Liver (tissue), 8 donors: ENCODE measurements at regions not wholly inside any gene's neighbourhood (a gene's known extent, or its start where the extent isn't known, plus 50 kb on each side); places are given as distances from the start of the nearest gene placed in this dataset.

Source experiments
- DNase-seq: peaks from one replicate; pipeline ENCODE4 v3.0.0-alpha.2; 2017; ENCODE audit warnings: low spot score
- H3K27ac ChIP-seq, 2 donors: one replicate each; pipeline ENCODE4 v1.7.0; 2013; ENCODE audit warnings: inconsistent platforms in 2 of 2, low read length in 2 of 2, control low read depth in 1 of 2, low read depth in 1 of 2, mild to moderate bottlenecking in 1 of 2
- H3K27me3 ChIP-seq, 4 donors: one replicate each; pipeline versions ENCODE4 v1.6.1 to v1.7.0; 2013; ENCODE audit warnings: low read length in 3 of 4, inconsistent platforms in 1 of 4, mild to moderate bottlenecking in 1 of 4, moderate library complexity in 1 of 4; ENCODE audit not compliant: control insufficient read depth in 4 of 4, insufficient read depth in 4 of 4
- H3K36me3 ChIP-seq, 4 donors: one replicate each; pipeline versions ENCODE4 v1.6.1 to v1.7.0; 2013; ENCODE audit warnings: low read length in 3 of 4, mild to moderate bottlenecking in 3 of 4, low read depth in 1 of 4, moderate library complexity in 1 of 4; ENCODE audit not compliant: control insufficient read depth in 4 of 4, insufficient read depth in 3 of 4
- H3K4me1 ChIP-seq, 4 donors: one replicate each; pipeline versions ENCODE4 v1.6.1 to v1.7.0; 2013; ENCODE audit warnings: low read length in 3 of 4, mild to moderate bottlenecking in 3 of 4, moderate library complexity in 1 of 4; ENCODE audit not compliant: control insufficient read depth in 4 of 4, insufficient read depth in 4 of 4
- H3K4me3 ChIP-seq, 3 donors: one replicate each; pipeline versions ENCODE4 v1.6.1 to v1.7.0; 2013; ENCODE audit warnings: low read length in 3 of 3, control low read depth in 1 of 3, low read depth in 1 of 3, mild to moderate bottlenecking in 1 of 3
- H3K9ac ChIP-seq, 2 donors: one replicate each; pipeline ENCODE4 v1.7.0; 2013; ENCODE audit warnings: low read length in 2 of 2, mild to moderate bottlenecking in 2 of 2, moderate library complexity in 2 of 2, control low read depth in 1 of 2, low read depth in 1 of 2
- H3K9me3 ChIP-seq, 4 donors: one replicate each; pipeline versions ENCODE4 v1.6.1 to v1.7.0; 2013; ENCODE audit warnings: low read length in 3 of 4; ENCODE audit not compliant: control insufficient read depth in 4 of 4
- ATF3 ChIP-seq: IDR thresholded peaks from 2 replicates; pipeline ENCODE4 v1.6.1; 2016; ENCODE audit warnings: antibody characterized with exemption
- CTCF ChIP-seq: fragments of 150-350 bp; IDR thresholded peaks from 2 replicates; pipeline ENCODE4 v1.5.1; 2017; ENCODE audit warnings: improper control_type of control experiment, low read depth, low read length; ENCODE audit not compliant: missing input control
- EGR1 ChIP-seq, 2 donors: IDR thresholded peaks; 2 replicates each; pipeline ENCODE4 v1.6.1; 2016 to 2018; ENCODE audit warnings: antibody characterized with exemption in 2 of 2, low read depth in 2 of 2
- FOXA2 ChIP-seq: IDR thresholded peaks from 2 replicates; pipeline ENCODE4 v1.6.1; 2016; ENCODE audit warnings: antibody characterized with exemption
- GABPA ChIP-seq, 2 donors: IDR thresholded peaks in 1 of 2; conservative IDR thresholded peaks in 1 of 2; 2 replicates each; pipeline ENCODE4 v1.6.1; 2016; ENCODE audit warnings: antibody characterized with exemption in 2 of 2, mild to moderate bottlenecking in 1 of 2, moderate library complexity in 1 of 2
- HNF4A ChIP-seq, 2 donors: conservative IDR thresholded peaks; 2 replicates each; pipeline ENCODE4 v1.6.1; 2016; ENCODE audit warnings: antibody characterized with exemption in 2 of 2, mild to moderate bottlenecking in 2 of 2
- HNF4G ChIP-seq: IDR thresholded peaks from 2 replicates; pipeline ENCODE4 v1.6.1; 2016; ENCODE audit warnings: antibody characterized with exemption
- NR2F2 ChIP-seq: IDR thresholded peaks from 2 replicates; pipeline ENCODE4 v1.6.1; 2016; ENCODE audit warnings: antibody characterized with exemption
- RAD21 ChIP-seq, 2 donors: IDR thresholded peaks; 2 replicates each; pipeline ENCODE4 v1.6.1; 2016; ENCODE audit warnings: antibody characterized with exemption in 2 of 2, mild to moderate bottlenecking in 2 of 2
- REST ChIP-seq: IDR thresholded peaks from 2 replicates; pipeline ENCODE4 v1.6.1; 2016; ENCODE audit warnings: antibody characterized with exemption, mild to moderate bottlenecking
- TAF1 ChIP-seq: conservative IDR thresholded peaks from 2 replicates; pipeline ENCODE4 v1.6.1; 2016; ENCODE audit warnings: antibody characterized with exemption, mild to moderate bottlenecking
- YY1 ChIP-seq: IDR thresholded peaks from 2 replicates; pipeline ENCODE4 v1.6.1; 2016; ENCODE audit warnings: antibody characterized with exemption, mild to moderate bottlenecking
- WGBS: extraction: QIAGEN DNeasy Blood & Tissue Kit; methylation state at CpG from one replicate; pipeline ENCODE4 v1.1.7; 2013; 5-methylcytosine and 5-hydroxymethylcytosine counted together
- donor health status: healthy.
- donor health status: healthy.
- donor health status: healthy.
- donor health status: healthy.
- donor health status: healthy.

DNA sequence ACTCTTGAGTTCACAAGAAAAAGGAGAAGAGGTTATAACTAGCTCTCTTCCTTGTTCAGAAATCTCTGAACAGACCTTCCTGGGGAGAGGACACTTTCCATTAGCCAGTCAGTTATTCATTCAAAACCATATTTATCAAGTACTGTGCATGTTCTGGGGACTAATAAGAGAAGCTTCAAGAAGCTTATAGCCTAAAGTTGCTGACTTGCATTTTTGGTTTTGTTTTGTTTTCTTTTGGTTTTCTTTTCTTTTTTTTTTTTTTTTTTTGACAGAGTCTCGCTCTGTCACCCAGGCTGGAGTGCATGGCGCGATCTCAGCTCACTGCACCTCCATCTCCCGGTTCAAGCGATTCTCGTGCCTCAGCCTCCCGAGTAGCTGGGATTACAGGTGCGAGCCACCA lies 471.4 kb downstream of the KLF12 start (continued):
- no peak for TF ChIP-seq REST
- no peak for TF ChIP-seq NR2F2
- TF ChIP-seq HNF4A (conservative IDR thresholded peaks at IDR 0.05), result no peak
- no peak for TF ChIP-seq GABPA (IDR thresholded peaks at IDR 0.05 in 1 of 2, conservative IDR thresholded peaks at IDR 0.05 in 1 of 2)

DNA sequence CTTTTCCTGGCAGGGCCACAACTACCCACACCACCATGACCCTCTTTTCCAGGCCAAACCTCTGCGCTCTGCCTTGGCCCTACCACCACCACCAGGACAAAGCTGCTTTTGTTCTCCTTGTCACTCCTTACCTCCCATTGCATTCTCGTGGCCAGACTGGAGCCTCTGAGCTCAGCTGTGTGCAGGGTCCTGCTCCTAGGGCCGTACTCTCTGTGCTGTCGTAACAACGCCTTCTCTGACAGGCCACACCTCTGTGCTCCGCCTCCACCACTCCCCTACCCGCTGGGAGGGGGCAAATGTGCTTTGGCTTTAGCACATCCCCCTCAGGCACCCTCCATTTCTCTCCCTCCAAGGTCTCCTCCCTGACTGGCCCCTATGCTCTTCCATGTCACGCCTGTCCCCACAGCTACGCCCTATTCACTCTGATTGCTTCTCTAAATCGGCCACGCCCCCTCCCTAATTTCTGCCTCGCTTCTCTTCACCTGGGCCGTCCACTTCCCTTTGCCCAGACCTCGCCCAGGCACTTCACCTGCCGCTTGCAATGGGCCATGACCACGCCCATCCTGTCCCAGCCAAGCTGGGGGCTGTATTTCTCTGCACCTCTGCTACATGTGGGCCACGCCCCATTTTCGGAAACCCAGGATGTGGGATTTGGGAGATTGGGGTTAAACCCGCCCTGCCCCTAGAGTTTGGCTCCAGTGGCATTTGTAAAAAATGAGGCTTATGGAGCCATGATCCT lies 472.3 kb downstream of the KLF12 start:
- WGBS, result 84% methylated on average over 19 of the region's 19 CpGs
- no peaks in the 10 kb centered on the region for H3K36me3 ChIP-seq

DNA sequence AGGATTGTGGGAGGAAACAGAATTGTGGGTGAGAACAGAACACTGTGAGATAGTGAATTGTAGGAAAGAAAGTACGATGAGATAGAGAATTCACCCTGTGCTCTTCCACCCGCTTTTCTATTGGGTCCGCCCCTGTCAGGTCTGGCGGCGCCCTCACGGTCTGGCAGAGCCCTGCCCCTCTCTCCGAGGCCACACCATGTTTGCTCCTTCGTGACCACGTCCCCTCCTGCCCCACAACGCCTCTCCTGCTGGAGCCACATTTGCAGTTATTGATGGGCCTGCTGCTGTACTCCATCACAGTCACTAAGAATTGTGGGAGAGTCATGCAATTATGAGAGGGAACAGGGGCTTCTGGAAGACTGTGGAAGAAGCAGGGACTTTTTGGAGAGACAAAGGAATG lies 473.1 kb downstream of the KLF12 start:
- Histone ChIP-seq H3K9ac (no peak overlapping the region), H3K27ac (no peak overlapping the region), H3K9me3 (no peaks in the 10 kb centered on the region), H3K4me1 (no peaks in the 10 kb centered on the region), H3K36me3 (no peaks in the 10 kb centered on the region), H3K4me3 (no peak overlapping the region), H3K27me3 (no peaks in the 10 kb centered on the region)
- WGBS, result 96% methylated on average over 10 of the region's 10 CpGs
- DNase-seq, result no peak
- no peak for TF ChIP-seq HNF4G
- no peak for TF ChIP-seq REST
- no peak for TF ChIP-seq YY1
- TF ChIP-seq FOXA2, result no peak
- TF ChIP-seq HNF4A (conservative IDR thresholded peaks at IDR 0.05), result no peak
- no peak for TF ChIP-seq ATF3
- TF ChIP-seq CTCF, result no peak
- TF ChIP-seq RAD21 (IDR thresholded peaks at IDR 0.05), result no peak
- TF ChIP-seq GABPA (IDR thresholded peaks at IDR 0.05 in 1 of 2, conservative IDR thresholded peaks at IDR 0.05 in 1 of 2), result no peak
- no peak for TF ChIP-seq TAF1

More for the DNA sequence above, 472.3 kb downstream of the KLF12 start:
- DNase-seq, result no peak
- Histone ChIP-seq H3K27me3 (no peaks in the 10 kb centered on the region), H3K9ac (no peak overlapping the region), H3K4me3 (no peak overlapping the region), H3K9me3 (no peaks in the 10 kb centered on the region), H3K4me1 (no peaks in the 10 kb centered on the region), H3K27ac (no peak overlapping the region)
- TF ChIP-seq EGR1 (IDR thresholded peaks at IDR 0.05; ENCODE audit: low read depth in 2 of 2) (no peak), ATF3 (no peak), NR2F2 (no peak), YY1 (no peak)
